Stimulated activated CD4-positive, alpha-beta T cell treated with anti-CD3 and anti-CD28 coated beads, TNF-alpha, amount 100 ng/mL, for 48 hours (primary cell): ENCODE measurements at regions not wholly inside any gene's neighbourhood (a gene's known extent, or its start where the extent isn't known, plus 50 kb on each side); places are given as distances from the start of the nearest gene placed in this dataset.
"Not testable (repeated sequence)": the region's sequence is repeated elsewhere in the genome, so short reads cannot be mapped to it uniquely, and the experiment has no call there.

Source experiments
- DNase-seq, 3 donors: peaks; one replicate each; pipeline ENCODE4 v3.0.0-alpha.2; 2020; ENCODE audit warnings: low read depth in 3 of 3

DNA sequence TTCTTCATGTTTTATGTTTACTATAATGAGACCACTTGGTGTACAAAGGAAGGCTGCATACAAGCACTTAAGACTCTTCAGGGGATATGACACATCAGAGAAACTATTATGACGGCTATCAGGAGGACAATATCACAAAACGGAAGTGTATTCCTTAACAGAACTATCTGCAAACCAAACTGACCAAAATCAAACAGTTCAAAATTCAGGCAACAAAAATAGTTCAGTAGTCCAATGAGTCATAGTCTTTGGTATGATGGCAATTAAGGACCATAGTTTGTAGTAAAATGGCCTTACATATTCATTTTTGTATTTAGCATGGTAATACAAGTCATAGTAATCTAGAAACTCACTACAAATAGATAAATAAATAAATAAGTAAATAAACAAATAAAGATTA is 1638.7 kb upstream of the SEL1L start:
- no peak for DNase-seq

DNA sequence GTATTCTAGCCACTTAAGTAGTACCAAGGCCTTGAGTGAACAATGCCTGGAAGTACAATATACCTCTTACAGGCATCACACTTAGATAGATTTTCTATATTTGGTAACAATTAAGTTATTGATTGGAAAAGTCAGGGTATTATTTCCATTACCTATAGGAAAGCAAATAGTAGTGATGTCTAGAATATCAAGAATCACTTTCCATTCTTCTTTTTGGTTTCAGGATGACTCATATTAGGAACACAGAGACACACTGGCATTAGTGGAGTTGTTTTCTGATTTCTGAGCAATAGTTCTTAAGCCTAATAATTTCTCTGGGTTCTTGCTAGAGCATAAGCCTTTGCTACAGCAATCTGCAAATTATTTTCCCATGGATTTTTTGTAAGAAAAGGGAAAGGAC is 1640.0 kb upstream of the SEL1L start:
- no peak for DNase-seq

DNA sequence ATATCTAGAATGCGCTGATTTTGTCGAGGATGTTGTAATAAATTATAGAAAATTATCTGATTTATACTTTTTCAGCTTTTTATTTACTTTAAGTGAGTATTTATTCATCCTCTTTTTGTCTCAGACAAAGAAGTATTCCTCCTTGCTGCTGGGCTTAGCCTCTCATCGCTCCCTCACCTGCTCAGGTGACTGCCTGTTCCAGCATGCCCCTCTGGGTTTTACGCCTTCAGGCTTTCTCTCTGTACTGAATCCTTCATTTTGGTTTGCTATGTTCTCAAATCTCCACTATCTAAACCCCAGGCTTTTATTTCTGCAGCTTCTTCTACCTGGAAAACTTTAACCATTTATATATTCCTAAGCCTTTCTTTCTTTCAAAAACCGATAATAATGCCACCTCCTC is 1650.9 kb upstream of the SEL1L start:
- DNase-seq: no peak

DNA sequence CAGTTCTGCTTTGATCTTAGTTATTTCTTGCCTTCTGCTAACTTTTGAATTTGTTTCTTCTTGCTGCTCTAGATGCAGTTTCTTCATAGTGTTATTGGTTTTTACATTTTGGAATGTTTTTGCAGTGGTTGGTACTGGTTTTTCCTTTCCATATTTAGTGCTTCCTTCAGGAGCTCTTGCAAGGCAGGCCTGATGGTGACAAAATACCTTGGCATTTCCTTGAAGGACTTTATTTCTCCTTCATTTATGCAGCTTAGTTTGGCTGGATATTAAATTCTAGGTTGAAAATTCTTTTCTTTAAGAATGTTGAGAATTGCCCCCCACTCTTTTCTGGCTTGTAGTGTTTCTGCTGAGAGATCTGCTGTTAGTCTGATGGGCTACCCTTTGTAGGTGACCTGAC is 1654.7 kb upstream of the SEL1L start:
- DNase-seq: not testable (repeated sequence)

DNA sequence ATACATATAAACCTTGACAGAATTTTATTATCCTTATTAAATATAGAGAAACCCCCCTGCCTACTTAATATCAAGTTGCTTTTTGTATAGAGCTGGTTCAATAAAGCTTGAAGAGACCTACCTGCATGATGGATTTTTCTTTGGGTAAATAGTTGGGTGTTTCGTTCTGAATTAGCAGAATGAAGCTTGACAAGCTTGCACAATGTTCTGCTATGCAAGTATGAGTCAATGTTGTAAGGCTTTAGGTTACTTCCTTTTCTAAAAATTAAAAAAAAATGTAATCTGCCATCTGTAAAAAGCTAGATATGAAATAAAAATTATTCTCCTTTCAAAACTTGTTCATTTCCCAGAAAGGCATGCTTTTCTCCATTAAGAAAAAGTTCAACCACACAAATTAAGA is 1662.6 kb upstream of the SEL1L start:
- no peak for DNase-seq

DNA sequence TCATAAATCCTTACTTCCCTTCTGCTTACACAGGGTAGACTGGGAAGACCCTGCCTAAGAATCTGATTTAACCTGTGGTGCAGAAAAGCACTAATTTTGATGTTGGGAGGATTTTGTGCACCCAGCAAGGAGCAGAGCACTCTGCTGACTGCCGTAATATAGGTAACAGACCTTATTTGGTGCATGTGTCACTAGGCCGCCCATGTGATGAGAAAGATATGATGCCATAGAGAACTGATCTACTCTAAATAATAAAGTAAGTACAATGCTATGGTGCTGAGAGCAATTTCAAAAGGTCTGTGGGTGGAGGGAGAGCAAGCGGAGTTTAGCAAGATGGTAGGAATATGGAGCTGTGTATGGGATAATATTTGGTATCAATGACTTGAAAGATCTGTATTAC is 1663.6 kb upstream of the SEL1L start:
- no peak for DNase-seq

DNA sequence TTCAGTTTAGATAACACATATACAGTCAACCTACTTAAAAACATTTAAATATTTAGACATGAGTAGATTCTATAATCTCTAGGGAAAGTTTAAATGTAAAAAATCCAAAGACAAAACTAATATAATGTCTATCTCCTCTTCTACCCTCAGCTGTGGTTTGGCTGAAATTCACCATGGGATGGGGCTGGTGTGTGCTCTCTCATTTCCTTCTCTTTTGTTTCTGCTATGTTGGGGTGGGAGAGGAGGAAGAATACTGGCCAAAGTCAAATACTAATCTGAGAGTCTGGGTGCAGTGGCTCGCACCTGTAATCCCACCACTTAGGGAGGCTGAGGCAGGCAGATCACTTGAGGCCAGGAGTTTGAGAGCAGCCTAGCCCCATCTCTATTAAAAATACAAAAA is 1673.9 kb upstream of the SEL1L start:
- DNase-seq: no peak

DNA sequence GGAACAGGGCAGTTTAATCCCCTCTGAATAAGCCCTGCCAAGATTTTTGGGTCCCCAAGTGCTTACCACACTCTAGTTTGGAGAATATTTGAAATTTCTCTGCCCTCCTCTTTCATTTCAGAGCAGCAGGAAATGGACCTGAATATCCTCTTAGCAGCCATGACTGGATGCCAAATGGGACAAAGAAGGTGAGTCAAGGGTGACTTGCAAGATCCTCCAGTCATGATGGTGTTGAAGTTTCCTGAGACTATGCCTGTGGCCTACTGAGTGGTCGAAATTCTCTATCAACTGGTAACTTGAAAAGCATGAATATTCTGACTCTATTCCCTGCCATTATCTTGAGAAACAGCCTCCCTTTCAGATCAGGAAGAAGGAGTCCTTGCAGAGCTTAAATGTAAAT is 1674.7 kb upstream of the SEL1L start:
- no peak for DNase-seq

DNA sequence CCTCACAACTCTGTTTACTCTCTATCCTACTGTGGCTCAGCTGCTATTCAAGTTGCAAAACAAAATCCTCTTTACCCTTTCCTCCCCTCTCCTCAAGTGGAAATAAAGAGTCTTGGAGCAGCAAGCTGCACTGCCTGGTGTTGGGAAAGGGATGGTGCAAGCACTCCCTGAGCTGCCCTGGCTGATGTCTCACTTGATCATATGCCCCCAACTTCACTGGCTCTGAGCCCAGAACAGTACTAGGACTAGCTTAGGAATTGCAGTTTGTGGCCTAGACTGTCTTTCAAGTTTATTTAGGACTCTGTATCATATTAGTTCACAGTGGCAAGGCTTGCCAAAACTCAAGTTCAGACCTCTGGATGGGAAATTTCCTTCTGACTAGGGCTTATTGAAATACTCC is 1683.8 kb upstream of the SEL1L start:
- no peak for DNase-seq

DNA sequence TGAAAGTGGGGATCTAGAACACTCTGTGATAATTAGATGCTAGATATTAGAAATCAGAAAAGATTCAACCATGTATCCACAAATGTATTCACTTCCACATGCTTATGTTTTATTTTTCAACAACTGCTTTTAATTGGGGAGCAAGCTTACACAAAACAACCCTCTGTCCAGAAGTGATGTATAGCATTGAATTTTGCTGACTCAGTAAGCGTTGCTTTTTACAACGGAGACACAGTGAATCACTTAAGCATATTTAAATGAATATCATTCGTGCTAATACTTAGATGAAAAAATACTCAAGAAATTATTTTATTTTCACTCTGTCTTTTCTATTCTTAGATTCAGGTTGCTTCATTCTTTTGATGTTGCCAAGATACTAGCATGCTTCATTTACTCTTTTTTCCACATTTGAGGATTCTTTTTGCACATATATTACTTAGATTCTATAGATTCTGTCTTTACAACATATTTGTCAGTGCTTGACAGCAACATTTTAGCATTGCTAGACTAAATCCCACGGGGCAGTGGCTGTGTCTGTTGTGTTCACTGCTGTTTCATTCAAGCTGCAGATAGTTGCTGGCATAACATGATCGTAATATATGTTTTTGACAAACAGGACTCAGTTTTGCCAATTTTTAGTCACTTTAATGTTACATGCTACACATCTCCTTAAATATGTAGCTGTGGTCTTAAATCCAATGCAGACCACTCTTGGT is 1714.4 kb upstream of the SEL1L start:
- no peak for DNase-seq

DNA sequence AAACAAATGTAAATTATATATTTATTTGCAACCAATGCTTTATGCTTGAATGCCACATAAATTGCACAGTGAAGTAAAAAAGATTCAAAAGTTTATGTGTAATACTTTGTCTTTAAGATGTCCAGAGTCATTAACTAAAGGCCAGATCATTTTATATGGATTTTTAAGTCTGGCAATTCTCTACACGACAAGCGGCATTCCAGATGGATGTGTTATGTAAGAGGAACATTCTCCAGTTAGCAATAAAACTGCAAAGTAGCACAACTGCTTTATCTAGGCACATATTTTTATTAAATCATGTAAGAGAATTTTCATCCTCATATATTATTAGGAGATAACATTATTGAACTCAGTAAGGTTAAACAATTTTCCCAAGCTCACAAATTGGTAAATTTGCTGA is 1717.7 kb upstream of the SEL1L start:
- DNase-seq: no peak

DNA sequence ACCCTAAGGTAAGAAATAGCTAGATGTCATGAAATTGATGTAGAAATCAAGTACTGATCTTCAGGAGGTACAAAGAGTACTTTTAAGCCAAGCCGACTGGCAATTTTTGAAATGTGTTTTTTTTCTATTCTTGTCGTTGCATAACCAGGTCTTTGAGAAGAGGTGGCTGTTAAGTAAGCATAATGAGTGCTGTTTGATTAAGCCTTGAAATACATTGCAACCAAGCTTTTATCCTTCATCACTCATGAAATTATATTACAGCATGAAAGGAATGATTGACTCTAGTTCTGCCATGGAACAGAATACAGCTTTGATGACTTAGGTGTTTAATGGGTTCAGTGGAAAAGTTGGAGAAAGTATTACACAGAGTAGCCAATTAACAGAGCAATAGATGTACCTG is 1720.2 kb upstream of the SEL1L start:
- no peak for DNase-seq

DNA sequence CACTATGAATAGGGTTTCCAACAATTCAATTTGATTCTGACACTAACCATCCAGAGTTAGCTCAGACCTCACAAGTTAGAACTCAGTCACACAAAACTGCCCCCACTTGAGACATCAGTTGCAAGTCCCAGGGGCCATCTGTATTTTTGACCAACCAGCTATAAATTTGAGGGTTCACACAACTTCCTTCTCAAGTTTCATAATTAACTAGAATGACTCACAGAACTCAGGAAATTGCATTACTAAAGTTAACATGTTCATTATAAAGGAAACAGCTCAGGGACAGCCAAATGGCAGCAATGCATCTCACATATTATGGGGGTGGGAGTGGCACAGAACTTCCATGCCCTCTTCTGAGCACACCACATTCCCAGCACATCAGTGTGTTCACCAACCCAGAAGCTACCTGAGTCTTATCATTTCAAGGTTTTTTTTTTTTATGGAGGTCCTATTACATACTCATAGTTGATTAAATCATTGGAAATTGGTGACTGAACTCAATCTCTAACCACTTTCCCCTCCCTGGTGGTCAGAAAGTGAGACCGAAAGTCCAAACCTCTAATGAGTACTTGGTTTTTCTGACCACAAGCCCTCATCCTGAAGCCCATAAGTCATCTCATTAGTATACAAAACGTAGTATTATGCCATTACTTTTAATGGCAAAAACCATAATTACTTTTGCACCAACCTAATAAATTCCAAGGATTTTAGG is 1721.5 kb upstream of the SEL1L start:
- DNase-seq: no peak

DNA sequence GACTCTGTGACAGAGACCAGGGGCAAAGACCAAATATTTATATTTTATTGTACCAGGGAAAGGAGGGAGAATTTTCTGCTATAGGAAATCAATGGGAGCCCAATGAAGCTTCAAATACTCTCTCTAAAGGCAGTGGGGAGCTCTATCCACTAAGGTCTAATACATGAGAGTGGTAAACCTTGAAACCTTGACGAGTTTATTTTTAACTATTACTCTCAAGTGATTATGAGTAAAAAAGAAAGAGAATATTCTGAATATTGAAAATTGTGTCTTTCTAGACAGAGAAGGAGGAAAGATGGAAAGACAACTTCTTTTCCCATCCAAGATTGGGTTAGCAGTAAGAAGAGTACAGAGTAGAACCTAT is 1722.1 kb upstream of the SEL1L start:
- no peak for DNase-seq

DNA sequence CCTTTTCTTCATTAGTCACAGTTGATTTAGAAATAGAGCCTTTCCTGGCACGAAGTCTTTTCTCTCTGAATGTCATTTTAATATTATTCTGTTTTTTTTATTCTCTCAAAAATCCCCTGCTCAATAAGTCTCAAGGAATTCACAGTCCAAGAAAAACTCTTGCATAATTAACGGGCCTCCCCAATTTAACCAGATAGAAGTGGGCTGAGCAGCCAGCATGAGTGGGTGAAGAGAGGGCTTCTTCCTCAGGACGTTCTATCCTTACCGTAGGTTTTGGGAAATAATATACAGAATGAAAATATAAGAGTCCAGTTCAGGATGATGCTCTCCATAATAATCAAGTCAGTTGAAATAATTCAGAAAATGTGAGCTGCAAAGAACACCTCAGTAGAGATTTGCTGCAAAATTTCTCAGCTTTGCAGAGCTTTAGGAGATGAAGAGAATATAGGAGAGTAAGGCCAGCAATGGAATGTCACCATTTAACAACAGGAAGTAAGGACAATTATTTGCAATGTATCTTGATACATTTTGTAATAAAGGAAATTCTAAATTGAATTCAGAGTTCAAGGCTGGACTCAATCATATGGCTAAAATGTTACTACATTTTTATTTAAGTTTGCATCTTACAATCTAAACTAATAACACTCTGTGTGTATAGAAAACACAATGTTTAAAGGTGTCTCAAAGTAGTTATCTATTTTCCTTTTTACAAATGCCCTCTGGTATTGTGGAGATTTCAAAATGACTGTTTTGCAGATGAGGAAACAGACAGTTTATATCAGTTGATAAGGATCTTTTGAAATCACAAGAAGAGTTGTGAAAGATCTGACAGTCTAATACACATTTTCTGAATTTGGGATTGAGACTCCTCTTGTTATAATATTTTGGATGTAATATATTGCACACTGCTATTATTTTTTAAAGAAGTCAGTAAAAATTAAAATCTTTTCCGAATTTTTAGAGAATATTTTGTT is 1724.1 kb upstream of the SEL1L start:
- DNase-seq: no peak

DNA sequence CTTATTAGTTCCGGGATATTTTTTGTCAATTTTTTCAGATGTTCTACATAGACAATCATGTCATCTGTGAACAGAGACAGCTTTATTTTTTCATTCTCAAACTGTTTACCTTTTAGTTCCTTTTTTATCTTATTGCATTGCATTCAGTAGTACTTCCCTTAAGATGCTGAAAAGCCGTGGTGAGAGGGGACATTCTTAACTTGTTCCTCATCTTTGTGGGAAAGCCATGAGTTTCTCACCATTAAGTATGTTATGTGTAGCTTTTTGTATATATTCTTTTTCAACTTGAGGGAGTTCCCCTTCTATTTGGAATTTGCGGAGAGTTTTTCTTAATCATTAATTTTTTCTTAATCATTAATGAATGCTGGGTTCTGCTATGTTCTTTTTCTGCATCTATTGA is 1727.1 kb upstream of the SEL1L start:
- DNase-seq: no peak

DNA sequence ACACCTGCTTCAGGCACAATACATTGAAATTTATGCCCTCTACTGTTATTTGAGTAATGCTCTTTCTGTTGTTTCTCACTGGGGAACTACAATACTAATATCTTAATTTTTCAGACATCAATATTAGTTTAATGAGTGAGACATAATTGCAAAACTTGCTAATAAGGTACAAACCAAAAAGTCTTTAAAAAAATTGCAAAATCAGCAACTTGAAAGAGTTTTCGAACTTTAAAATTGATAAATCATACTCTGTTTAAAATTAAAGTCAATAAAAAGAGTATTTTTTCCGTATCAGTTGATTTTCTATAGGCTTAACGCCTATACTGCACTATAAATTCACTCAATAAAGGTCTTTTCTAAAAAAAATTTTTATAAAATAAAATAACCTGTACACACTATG is 1735.9 kb upstream of the SEL1L start:
- DNase-seq: no peak

DNA sequence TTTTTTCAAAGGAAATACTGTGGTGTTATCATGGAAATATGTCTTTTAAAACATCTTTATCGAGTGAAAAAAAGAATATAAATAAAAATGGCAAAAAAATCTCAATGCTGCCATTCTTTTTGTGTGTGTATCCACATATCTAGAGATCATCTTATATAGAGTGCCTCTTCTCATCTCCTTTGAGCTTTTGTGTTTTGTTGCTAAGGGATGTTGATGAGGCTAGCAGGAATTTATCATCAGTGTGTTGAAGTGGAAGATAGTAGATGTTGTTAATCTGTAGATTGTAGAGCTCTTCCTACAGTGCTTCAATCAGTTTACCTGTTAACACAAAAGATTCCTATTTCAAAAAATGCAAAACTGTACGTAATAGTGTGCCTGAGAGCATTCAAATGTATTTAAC is 1738.0 kb upstream of the SEL1L start:
- no peak for DNase-seq

DNA sequence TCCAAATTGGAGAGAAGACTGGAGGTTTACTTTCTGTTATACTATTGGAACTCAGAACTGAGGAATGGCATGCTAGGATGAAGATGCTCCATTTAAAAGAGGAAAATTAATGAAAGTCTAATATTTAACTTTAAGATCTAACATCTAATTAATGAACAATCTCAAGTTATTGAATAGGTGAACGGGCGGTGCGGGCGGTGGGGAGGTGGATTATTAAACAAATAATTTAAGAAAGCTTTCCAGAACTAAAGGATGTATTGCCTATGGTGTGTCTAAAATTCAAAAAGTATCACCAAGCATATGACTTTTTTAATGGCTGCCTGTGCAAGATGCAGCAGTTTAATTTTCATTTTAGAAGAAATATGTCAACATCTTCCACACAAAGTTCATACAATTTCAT is 1747.1 kb upstream of the SEL1L start:
- DNase-seq: no peak

DNA sequence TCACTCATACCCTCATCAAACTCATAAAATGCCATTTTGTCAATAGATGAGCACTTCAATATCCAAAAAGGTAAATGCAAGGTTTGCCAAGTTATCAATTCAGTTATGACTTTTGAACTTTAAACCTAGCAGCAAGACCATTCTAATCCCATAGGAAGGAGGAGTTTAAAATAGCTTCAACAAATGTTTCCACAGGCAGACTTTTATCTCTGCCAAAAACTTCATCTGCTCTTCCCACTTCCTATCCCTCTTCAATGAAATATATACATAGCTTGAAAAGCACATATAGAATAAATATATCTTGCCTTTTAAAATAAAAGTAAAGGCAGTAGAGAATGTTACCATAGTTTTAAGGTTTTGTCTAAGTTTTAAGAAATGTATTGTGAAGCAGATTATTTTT is 1749.1 kb upstream of the SEL1L start:
- no peak for DNase-seq

DNA sequence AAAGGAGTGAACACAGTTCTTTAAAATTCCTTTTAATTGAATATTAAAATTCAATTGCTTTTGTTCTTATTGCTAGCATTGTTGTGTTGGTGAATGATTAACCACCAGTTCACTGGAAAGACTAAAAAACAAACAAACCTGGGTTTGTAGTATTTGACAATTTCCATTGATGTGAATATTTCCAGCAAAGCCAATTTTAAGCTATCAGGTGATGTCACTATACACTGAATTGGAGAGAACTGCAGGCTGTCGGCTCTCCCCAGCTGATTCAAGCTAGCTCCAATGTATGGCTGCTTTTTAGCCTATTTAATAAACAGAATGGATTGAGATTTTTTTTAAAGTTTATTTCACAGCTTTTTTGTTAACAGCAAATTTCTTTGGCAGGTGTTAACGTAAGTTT is 1753.6 kb upstream of the SEL1L start:
- no peak for DNase-seq

DNA sequence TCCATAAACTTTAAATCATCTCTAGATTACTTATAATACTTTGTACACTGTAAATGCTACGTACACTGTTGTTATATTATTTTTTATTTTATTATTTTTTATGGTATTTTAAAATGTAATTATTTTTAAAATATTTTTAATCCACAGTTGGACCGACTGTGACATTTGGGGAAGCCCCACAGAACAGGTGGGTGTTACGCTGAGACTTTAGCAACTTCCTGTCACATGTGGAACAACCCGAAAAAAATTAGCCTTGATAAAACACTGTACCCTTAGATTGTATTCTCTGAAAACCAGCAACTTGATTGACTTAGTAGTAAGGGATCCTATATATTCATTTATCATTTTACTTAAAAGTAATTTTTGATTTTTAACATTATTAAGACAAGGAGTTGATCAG is 1755.7 kb upstream of the SEL1L start:
- no peak for DNase-seq

DNA sequence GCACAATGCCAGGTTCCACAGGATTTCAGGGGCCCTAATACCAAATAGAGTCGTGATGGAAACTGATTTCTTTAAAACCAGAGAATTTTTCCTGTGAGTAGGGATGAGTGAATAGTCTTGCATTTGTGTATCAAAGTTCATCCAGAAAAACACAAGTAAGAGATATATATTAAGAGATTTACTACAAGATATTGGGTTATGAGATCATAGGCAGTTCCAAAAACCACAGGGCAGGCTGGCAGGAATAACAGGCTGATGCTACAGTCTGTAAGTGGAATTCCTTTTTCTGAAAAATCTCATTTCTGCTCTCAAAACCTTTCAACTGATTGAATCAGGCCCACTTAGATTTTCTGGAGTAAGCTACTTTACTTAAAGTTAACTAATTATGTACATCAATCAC is 1756.2 kb upstream of the SEL1L start:
- DNase-seq: no peak
